ENCODE measurements at regions not wholly inside any gene's neighbourhood (a gene's known extent, or its start where the extent isn't known, plus 50 kb on each side); places are given as distances from the start of the nearest gene placed in this dataset.
"Not testable (repeated sequence)": the region's sequence is repeated elsewhere in the genome, so short reads cannot be mapped to it uniquely, and the experiment has no call there.

DNA sequence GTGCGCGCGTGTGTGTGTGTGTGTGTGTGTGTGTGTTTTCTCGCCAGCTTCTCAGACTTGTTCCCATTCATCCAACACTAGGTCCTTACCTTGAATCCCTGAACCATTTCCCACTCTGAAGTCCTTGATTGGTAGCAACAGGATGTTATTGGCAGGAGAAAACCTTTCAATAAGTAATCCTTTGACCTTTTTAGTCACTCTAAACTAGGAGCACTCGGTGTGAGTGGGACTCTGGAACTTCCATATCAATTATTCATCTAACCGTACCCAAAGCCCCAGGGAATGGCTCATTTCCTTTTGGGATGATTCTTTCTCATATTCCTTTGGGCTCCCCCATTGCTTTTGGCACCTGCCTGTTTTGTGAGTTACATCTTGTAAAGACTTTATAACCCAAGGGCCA lies 140.2 kb upstream of the SPRED1 start:
- TF ChIP-seq, protein P1, sequence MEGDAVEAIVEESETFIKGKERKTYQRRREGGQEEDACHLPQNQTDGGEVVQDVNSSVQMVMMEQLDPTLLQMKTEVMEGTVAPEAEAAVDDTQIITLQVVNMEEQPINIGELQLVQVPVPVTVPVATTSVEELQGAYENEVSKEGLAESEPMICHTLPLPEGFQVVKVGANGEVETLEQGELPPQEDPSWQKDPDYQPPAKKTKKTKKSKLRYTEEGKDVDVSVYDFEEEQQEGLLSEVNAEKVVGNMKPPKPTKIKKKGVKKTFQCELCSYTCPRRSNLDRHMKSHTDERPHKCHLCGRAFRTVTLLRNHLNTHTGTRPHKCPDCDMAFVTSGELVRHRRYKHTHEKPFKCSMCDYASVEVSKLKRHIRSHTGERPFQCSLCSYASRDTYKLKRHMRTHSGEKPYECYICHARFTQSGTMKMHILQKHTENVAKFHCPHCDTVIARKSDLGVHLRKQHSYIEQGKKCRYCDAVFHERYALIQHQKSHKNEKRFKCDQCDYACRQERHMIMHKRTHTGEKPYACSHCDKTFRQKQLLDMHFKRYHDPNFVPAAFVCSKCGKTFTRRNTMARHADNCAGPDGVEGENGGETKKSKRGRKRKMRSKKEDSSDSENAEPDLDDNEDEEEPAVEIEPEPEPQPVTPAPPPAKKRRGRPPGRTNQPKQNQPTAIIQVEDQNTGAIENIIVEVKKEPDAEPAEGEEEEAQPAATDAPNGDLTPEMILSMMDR (conservative IDR thresholded peaks at IDR 0.05; ENCODE audit: low read depth, low read length), result no peak
- no peak for DNase-seq (ENCODE audit: low read depth)
- H3K4me3 ChIP-seq (ENCODE audit: low read depth, low read length), result no peak overlapping the region

DNA sequence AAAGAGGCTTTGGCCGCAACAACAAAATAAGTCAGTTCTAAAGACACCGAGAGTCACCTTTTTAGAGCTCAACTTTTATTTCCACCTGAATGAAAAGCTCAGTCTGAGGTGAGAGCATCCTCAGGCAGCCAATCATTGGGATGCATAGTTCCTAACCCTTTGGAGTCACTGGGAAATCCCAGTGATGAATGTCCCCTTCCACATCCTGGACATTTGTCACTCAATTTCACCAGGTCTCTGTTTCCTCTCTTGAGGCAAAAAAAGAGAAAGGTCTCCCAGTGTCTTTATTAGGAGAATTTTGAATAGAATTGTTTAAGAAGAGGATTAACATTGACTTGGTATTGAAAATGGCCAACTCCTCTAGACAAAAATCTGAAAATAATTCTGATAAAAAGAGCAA lies 137.5 kb upstream of the SPRED1 start:
- H3K4me3 ChIP-seq (ENCODE audit: low read depth, low read length), result no peak overlapping the region
- TF ChIP-seq, protein P1 (conservative IDR thresholded peaks at IDR 0.05; ENCODE audit: low read depth, low read length), result no peak
- no peak for DNase-seq (ENCODE audit: low read depth)

DNA sequence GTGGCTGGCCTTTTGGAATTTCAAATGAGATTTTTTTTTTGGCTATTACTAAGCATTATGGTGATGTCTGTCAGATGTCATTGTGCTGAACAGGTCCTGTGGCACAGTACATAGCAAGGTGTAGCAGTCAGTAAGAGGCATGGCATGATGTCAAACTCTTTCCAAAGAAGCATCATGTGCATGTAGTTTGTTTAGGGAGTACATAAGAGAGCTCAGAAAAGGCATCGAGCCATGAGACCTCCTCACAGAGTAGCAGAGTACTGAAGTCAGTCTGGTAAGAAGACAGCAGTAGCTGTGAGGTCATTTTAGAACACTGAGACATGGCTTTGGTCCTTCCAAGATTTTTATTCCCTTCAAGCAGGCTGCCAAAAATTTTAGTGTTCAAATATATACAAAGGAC lies 134.9 kb upstream of the SPRED1 start:
- H3K4me3 ChIP-seq (ENCODE audit: low read depth, low read length), result no peak overlapping the region
- no peak for DNase-seq (ENCODE audit: low read depth)
- TF ChIP-seq, protein P1 (conservative IDR thresholded peaks at IDR 0.05; ENCODE audit: low read depth, low read length), result no peak

DNA sequence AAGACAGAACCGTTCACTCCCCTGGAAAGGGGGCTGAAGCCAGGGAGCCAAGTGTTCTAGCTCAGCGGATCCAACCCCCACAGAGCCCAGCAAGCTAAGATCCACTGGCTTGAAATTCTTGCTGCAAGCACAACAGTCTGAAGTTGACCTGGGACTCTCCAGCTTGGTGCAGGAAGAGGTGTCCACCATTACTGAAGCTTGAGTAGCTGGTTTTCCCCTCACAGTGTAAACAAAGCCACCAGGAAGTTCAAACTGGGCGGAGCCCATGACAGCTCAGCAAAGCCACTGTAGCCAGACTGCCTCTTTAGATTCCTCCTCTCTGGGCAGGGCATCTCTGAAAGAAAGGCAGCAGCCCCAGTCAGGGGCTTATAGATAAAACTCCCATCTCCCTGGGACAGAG lies 132.8 kb upstream of the SPRED1 start:
- not testable (repeated sequence) for H3K4me3 ChIP-seq (ENCODE audit: low read depth, low read length); DNase-seq (ENCODE audit: low read depth)

DNA sequence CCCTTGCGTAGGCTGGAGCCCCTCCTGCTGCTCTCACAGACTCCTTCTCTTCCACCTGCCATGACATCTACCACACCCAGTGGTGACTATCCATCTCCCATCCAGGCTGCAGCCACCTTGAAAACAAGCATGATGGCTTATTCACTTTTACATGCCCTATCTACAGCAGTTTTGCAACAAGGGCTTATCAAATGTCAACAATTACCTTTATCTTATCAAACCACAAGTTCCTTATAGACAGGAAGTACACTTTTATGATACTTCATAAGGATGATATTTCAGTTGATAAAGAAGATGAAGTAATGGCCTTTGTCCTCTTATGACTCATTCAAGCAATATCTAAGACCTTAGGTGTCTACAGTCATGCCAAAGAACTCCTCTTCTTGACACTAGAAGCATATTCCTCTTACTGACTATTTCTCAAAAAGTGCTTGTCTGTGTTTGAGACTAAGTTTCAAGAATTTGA lies 125.3 kb upstream of the SPRED1 start:
- no peak for DNase-seq (ENCODE audit: low read depth)
- no peak overlapping the region for H3K4me3 ChIP-seq (ENCODE audit: low read depth, low read length)
- TF ChIP-seq, protein P1 (conservative IDR thresholded peaks at IDR 0.05; ENCODE audit: low read depth, low read length), result no peak

DNA sequence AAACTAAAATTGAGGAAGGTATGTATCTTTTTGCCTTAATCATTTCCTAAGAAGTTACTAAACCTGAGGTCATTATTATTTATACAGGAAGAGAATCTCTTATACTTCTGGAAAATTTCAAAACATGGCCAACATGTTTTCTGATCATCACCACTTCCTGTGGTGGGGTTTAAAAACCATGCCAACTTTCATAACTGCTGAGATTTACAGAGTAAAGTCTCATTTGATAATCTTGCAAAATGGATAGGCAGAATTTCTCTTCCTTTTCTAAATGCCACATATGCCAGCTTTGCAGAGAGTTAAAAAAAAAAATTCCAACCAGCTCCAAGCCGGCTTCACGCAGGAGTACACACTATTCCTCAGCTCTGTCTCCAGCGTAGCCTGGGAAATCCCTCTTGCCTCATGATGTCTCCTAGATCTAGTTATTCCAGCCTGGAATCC lies 124.3 kb upstream of the SPRED1 start:
- H3K4me3 ChIP-seq (ENCODE audit: low read depth, low read length), result no peak overlapping the region
- DNase-seq (ENCODE audit: low read depth), result peak; percentile 52

DNA sequence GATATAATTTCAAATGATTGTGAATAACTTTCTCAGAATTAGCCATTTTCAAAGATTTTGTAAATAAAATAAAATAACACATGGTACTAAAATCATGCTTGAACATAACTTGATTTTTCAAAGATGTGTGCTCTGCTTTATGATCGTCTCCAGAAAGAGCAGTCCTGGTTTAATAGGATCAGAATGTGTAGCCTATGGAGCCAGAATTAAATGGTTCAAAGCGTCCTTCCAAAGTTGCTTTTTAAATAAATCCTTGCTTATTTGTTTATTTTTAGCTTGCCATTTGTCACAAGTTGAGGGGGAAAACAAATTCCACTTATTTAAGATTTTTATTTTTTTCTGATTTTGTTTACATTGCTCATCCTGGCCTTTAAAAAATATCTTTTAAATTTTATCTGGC lies 123.7 kb upstream of the SPRED1 start:
- no peak for DNase-seq (ENCODE audit: low read depth)
- no peak overlapping the region for H3K4me3 ChIP-seq (ENCODE audit: low read depth, low read length)
- TF ChIP-seq, protein P1 (conservative IDR thresholded peaks at IDR 0.05; ENCODE audit: low read depth, low read length), result no peak

More for the DNA sequence above, 124.3 kb upstream of the SPRED1 start:
- TF ChIP-seq, protein P1 (conservative IDR thresholded peaks at IDR 0.05; ENCODE audit: low read depth, low read length), result no peak

Data from epithelial cell of proximal tubule (primary cell).